Glutamatergic neuron (in vitro differentiated cells): ENCODE measurements at regions not wholly inside any gene's neighbourhood (a gene's known extent, or its start where the extent isn't known, plus 50 kb on each side); places are given as distances from the start of the nearest gene placed in this dataset.

ENCODE experiments used
- DNase-seq: peaks from one replicate; pipeline ENCODE4 v3.0.0; 2022
- H3K27ac Mint-ChIP-seq: one replicate; pipeline ENCODE4 v1.8.0; 2020; ENCODE audit warnings: mild to moderate bottlenecking, mixed read lengths, inconsistent platforms; ENCODE audit not compliant: unreplicated experiment
- H3K27me3 Mint-ChIP-seq: one replicate; pipeline ENCODE4 v1.8.0; 2020; ENCODE audit warnings: mild to moderate bottlenecking, moderate library complexity, mixed read lengths, inconsistent platforms; ENCODE audit not compliant: unreplicated experiment
- H3K36me3 Mint-ChIP-seq: one replicate; pipeline ENCODE4 v1.8.0; 2020; ENCODE audit warnings: mild to moderate bottlenecking, mixed read lengths, inconsistent platforms; ENCODE audit not compliant: unreplicated experiment
- H3K4me1 Mint-ChIP-seq: one replicate; pipeline ENCODE4 v1.8.0; 2020; ENCODE audit warnings: mild to moderate bottlenecking, low read depth, mixed read lengths, inconsistent platforms; ENCODE audit not compliant: unreplicated experiment
- H3K4me3 Mint-ChIP-seq: one replicate; pipeline ENCODE4 v1.8.0; 2020; ENCODE audit warnings: mild to moderate bottlenecking, mixed read lengths, inconsistent platforms; ENCODE audit not compliant: unreplicated experiment
- H3K9me3 Mint-ChIP-seq: one replicate; pipeline ENCODE4 v1.8.0; 2020; ENCODE audit warnings: mild to moderate bottlenecking, moderate library complexity, mixed read lengths, inconsistent platforms; ENCODE audit not compliant: unreplicated experiment
- TF ChIP-seq, protein P1 (sequence below): fragments of 200-600 bp; sonication (generic); IDR thresholded peaks from one replicate; pipeline ENCODE4 v1.5.0; 2021; ENCODE audit not compliant: partially characterized antibody, unreplicated experiment

DNA sequence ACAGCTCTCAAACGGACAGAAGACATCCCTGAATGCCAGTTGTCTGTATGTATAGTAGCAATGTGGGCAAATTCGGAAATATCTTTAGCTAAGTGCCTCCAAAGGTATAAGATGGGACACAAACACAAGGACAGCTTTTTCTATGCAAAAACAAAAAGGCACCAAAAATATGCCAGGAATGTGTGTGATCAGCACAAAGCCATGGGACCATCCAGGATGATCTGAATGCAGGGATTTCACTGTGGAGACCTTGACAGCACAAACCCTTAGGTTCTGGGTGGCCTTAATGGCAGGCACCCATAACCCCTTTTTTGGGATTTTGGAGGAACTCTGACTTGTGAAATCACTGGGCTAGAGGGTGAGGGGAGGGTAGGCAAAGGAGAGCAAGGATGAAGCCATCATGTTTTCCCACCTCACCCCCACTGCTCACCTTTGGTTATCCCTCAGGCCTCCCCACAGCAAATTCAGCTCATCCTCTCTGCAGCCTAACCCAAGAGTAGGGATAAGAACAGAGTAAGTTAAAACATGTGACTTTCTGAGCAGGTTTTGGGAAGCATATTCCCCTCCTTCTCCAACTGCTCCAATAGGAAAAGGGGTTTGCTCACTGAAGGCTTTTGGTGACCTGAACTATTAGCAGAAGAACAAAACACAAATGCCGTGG, 154.6 kb downstream of the SNX19 start:
- Mint-ChIP-seq H3K27me3 (peaks cover 3% of the 10 kb centered on the region), H3K4me1 (peaks cover 4% of the 10 kb centered on the region), H3K27ac (no peak overlapping the region), H3K36me3 (peaks cover 9% of the 10 kb centered on the region), H3K9me3 (peaks cover 2% of the 10 kb centered on the region), H3K4me3 (no peak overlapping the region)
- no peak for DNase-seq
- TF ChIP-seq, protein P1, sequence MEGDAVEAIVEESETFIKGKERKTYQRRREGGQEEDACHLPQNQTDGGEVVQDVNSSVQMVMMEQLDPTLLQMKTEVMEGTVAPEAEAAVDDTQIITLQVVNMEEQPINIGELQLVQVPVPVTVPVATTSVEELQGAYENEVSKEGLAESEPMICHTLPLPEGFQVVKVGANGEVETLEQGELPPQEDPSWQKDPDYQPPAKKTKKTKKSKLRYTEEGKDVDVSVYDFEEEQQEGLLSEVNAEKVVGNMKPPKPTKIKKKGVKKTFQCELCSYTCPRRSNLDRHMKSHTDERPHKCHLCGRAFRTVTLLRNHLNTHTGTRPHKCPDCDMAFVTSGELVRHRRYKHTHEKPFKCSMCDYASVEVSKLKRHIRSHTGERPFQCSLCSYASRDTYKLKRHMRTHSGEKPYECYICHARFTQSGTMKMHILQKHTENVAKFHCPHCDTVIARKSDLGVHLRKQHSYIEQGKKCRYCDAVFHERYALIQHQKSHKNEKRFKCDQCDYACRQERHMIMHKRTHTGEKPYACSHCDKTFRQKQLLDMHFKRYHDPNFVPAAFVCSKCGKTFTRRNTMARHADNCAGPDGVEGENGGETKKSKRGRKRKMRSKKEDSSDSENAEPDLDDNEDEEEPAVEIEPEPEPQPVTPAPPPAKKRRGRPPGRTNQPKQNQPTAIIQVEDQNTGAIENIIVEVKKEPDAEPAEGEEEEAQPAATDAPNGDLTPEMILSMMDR, result no peak

DNA sequence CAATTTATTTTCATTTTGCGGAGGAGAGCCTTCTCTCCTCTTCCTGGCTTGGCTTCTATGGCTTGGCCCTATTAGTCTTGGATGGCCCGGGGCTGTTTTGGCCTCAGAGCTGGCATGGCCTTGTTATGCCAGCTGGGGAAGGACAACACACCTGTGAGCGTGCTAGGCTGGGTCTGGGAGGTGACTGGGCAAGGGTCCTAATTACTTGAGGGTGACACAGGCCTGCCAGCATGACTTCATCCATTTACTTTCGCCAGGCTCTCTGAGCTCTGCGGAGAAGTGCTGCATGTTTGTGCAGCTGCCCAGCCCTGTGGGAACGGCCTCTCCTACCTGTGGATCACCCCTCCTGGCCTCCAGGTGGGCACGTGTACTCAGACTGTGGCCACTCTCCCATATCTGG, 153.6 kb downstream of the SNX19 start:
- no peak for DNase-seq
- Mint-ChIP-seq H3K36me3 (peaks cover 9% of the 10 kb centered on the region), H3K27ac (no peak overlapping the region), H3K27me3 (peaks cover 3% of the 10 kb centered on the region), H3K9me3 (peaks cover 2% of the 10 kb centered on the region), H3K4me3 (no peak overlapping the region), H3K4me1 (peaks cover 4% of the 10 kb centered on the region)
- TF ChIP-seq, protein P1, result no peak

DNA sequence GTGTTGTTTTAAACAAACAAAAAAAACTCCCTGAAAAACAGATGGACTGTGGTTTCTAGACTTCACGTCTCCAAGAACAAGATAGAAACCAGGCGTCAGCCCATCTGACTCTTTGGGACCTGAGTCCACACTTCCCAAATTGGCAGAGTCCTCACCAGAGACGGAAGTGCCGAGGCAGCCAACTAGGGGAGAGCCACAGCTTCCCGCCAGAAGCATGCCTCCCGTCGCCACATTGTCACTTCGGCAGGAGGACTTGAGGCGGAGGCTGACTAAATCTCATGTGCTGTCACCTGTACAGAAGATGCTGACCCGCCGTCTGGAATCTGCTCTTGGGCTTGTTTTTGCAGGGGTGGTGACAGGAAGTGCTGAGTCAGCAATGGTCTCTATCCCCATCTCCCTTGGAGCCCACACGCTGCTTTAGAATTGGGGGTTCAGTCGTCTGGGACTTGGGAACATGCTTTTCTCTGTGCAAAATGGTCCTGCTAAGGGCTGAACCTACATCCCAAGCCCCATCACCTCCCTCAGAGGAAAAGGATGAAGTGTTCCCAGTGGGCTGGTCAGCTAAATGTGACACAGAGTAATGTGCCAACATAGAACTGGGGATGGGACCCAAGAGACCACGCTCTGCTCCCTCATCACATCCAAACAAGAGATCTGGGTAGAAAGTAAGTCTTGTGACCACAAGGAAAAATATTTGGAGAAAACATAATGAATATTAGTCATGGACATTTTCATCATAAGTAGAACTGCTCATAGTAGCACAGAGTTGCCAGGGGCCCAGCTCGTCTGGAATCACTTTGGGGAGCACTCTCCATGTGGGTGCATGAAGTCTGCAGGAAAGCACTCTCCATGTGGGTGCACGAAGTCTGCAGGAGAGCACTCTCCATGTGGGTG, 152.9 kb downstream of the SNX19 start:
- H3K4me3 Mint-ChIP-seq, result no peak overlapping the region
- H3K27me3 Mint-ChIP-seq, result peaks cover 3% of the 10 kb centered on the region
- TF ChIP-seq, protein P1, result no peak
- no peak for DNase-seq
- H3K4me1 Mint-ChIP-seq, result peaks cover 4% of the 10 kb centered on the region
- H3K9me3 Mint-ChIP-seq, result no peaks in the 10 kb centered on the region
- no peak overlapping the region for H3K27ac Mint-ChIP-seq
- peaks cover 9% of the 10 kb centered on the region for H3K36me3 Mint-ChIP-seq

DNA sequence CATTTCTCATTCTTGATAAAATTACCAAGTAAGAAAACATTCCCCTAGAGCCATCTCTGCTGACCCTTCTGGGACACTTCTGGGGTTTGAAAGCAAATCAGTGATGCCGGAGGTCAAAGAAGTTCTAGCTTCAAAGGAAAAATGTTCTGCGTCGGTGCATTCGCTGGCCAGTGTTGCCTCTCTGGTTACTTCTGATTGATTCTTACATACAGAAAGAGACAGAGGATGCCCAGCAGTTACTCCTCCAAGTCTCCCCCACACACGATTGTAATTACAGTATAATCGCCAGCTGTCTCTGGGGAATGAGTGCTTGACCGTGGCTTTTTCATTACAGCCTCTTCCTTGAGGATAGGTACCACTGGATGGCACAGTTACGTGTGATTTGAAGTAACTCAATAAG, 150.9 kb downstream of the SNX19 start:
- peaks cover 9% of the 10 kb centered on the region for H3K36me3 Mint-ChIP-seq
- H3K4me3 Mint-ChIP-seq, result no peak overlapping the region
- TF ChIP-seq, protein P1, result no peak
- peaks cover 3% of the 10 kb centered on the region for H3K27me3 Mint-ChIP-seq
- DNase-seq, result no peak
- no peak overlapping the region for H3K27ac Mint-ChIP-seq
- H3K9me3 Mint-ChIP-seq, result no peaks in the 10 kb centered on the region
- H3K4me1 Mint-ChIP-seq, result peaks cover 4% of the 10 kb centered on the region
